ENCODE measurements at regions not wholly inside any gene's neighbourhood (a gene's known extent, or its start where the extent isn't known, plus 50 kb on each side); places are given as distances from the start of the nearest gene placed in this dataset.

GRCh38 chr4:111689731-111690130, 455.5 kb upstream of the FAM241A start (continued):
- TF ChIP-seq ZNF184 (CRISPR knock-in tag; IDR thresholded peaks at IDR 0.05) (no peak), ZNF507 (tag; conservative IDR thresholded peaks at IDR 0.05) (no peak), ZNF511 (CRISPR knock-in tag; IDR thresholded peaks at IDR 0.05) (no peak), EP300 (IDR thresholded peaks at IDR 0.05; ENCODE audit: low read length) (no peak), ZNF589 (CRISPR knock-in tag; IDR thresholded peaks at IDR 0.05; ENCODE audit: low read depth) (no peak)
- TF ChIP-seq, protein P1, sequence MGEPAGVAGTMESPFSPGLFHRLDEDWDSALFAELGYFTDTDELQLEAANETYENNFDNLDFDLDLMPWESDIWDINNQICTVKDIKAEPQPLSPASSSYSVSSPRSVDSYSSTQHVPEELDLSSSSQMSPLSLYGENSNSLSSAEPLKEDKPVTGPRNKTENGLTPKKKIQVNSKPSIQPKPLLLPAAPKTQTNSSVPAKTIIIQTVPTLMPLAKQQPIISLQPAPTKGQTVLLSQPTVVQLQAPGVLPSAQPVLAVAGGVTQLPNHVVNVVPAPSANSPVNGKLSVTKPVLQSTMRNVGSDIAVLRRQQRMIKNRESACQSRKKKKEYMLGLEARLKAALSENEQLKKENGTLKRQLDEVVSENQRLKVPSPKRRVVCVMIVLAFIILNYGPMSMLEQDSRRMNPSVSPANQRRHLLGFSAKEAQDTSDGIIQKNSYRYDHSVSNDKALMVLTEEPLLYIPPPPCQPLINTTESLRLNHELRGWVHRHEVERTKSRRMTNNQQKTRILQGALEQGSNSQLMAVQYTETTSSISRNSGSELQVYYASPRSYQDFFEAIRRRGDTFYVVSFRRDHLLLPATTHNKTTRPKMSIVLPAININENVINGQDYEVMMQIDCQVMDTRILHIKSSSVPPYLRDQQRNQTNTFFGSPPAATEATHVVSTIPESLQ (CRISPR knock-in tag; IDR thresholded peaks at IDR 0.05) = no peak

DNA sequence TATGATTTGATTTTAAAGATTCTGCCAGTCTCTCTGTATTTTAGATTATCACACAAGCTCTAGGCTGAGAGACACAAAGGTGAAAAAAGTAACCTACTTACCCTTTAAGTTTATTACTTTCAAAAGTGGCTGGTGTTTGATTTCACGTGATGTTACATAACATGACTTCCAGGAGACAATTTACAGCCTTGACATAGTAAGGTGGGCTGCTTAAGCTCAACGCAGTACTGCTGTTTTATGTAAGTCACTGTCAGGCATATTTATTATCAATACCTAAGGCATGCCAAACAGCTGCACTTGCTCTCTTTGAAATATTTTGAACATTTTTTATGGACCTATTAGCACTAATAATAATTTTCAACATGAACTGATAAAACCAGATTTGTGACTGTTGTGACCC, 451.5 kb upstream of the FAM241A start:
- Histone ChIP-seq H3K9me3 (replicated peaks; ENCODE audit: control insufficient read depth, insufficient read depth, low read depth, low read length) (no peaks in the 10 kb centered on the region), H3K4me2 (ENCODE audit: insufficient read depth, low read length) (no peak overlapping the region), H3K9ac (ENCODE audit: insufficient read depth in 1 of 2, low read depth in 2 of 2, low read length in 2 of 2) (no peak overlapping the region), H3K27ac (ENCODE audit: extremely low read depth, low read depth, low read length) (no peak overlapping the region), H2AFZ (ENCODE audit: low read depth, low read length) (no peak overlapping the region), H4K20me1 (replicated peaks; ENCODE audit: control insufficient read depth, insufficient read depth, low read length) (no peaks in the 10 kb centered on the region), H3K27me3 (ENCODE audit: control insufficient read depth in 2 of 2, insufficient read depth in 2 of 2, low read length in 2 of 2) (no peaks in the 10 kb centered on the region), H3K4me3 (no peak overlapping the region), H3K4me1 (replicated peaks in 1 of 2; ENCODE audit: control insufficient read depth in 2 of 2, insufficient read depth in 2 of 2, low read length in 2 of 2) (no peaks in the 10 kb centered on the region), H3K9me1 (ENCODE audit: control insufficient read depth, insufficient read depth, low read length) (no peaks in the 10 kb centered on the region), H3K36me3 (ENCODE audit: control insufficient read depth, insufficient read depth, low read length) (no peaks in the 10 kb centered on the region), H3K79me2 (ENCODE audit: control insufficient read depth, insufficient read depth, low read length) (no peaks in the 10 kb centered on the region)
- ATAC-seq (no peak), DNase-seq (ENCODE audit: extremely low read depth in 1 of 4, low spot score in 3 of 4) (no peak), FAIRE-seq (no peak)
- WGBS (ENCODE audit: insufficient coverage, low coverage, missing lambda C conversion rate) = 0% methylated on average over 2 of the region's 2 CpGs
- CTCF ChIA-PET (ENCODE audit: low intra/inter-chr PET ratio) = no interaction called here
- intact Hi-C loops (cut with micrococcal nuclease) (no loop called here), in situ Hi-C loops (cut with MboI) (no loop called here)
- POLR2A ChIA-PET = no interaction called here
- no TSS peak for BruUV-seq (replicated peaks)
- no peak for TF ChIP-seq POU5F1 (IDR thresholded peaks at IDR 0.05; ENCODE audit: borderline replicate concordance, low read depth, low read length, partially characterized antibody)
- TF ChIP-seq UBTF (IDR thresholded peaks at IDR 0.05; ENCODE audit: borderline replicate concordance in 1 of 2, low read depth in 2 of 2, low read length in 2 of 2) = no peak
- TF ChIP-seq YY1 (IDR thresholded peaks at IDR 0.05; ENCODE audit: borderline replicate concordance in 1 of 3, control insufficient read depth in 1 of 3, extremely low read depth in 1 of 3, insufficient read depth in 3 of 3, insufficient read length in 1 of 3, insufficient replicate concordance in 2 of 3, low read depth in 1 of 3, low read length in 2 of 3) = no peak
- TF ChIP-seq RREB1 (CRISPR knock-in tag; IDR thresholded peaks at IDR 0.05) = no peak
